Endothelial cell of umbilical vein (primary cell): ENCODE measurements at regions not wholly inside any gene's neighbourhood (a gene's known extent, or its start where the extent isn't known, plus 50 kb on each side); places are given as distances from the start of the nearest gene placed in this dataset.

Experiments used
- BruUV-seq: library from RNA; stranded (reverse); fragments of 400-500 nt; replicated peaks from 2 replicates; lab custom pipeline; 2021; lab: Mats Ljungman, UMichigan
- CTCF ChIA-PET: fragments of 300-600, 350-600 bp; sonication (Branson Sonifier 250); formaldehyde crosslinking; loops from one replicate; lab custom pipeline; 2021; ENCODE audit warnings: antibody characterized with exemption, inconsistent platforms; lab: Charles Lee
- POLR2A ChIA-PET: fragments of 300-600, 350-600 bp; sonication (Branson Sonifier 250); formaldehyde crosslinking; loops from one replicate; lab custom pipeline; 2021; ENCODE audit warnings: antibody characterized with exemption, inconsistent platforms; lab: Charles Lee
- DNase-seq: peaks from one replicate; pipeline ENCODE4 v3.0.0-alpha.2; 2011; ENCODE audit warnings: low read depth, low spot score
- FAIRE-seq: peaks from 2 replicates; lab custom pipeline; 2011; peaks lifted over from hg19 to GRCh38; lab: Jason Lieb, UNC
- H2AFZ ChIP-seq: 2 replicates; pipeline ENCODE4 v1.6.0; 2012; ENCODE audit warnings: low read depth, low read length, control low read depth, inconsistent platforms
- H3K27ac ChIP-seq: 2 replicates; pipeline ENCODE4 v1.5.1; 2011; ENCODE audit warnings: low read depth, mild to moderate bottlenecking, control low read depth, low read length, moderate library complexity; ENCODE audit not compliant: insufficient read depth
- H3K27me3 ChIP-seq, 2 experiments: 2 replicates each; pipeline versions ENCODE4 v1.6.0 to v1.6.1; 2011; ENCODE audit warnings: low read length in 2 of 2, mixed read lengths in 1 of 2; ENCODE audit not compliant: control insufficient read depth in 2 of 2, insufficient read depth in 2 of 2
- H3K36me3 ChIP-seq, 2 experiments: 2 replicates in 1 of 2; 3 replicates in 1 of 2; pipeline ENCODE4 v1.5.1; 2011; ENCODE audit warnings: low read length in 2 of 2, mild to moderate bottlenecking in 1 of 2, moderate library complexity in 1 of 2; ENCODE audit not compliant: control insufficient read depth in 2 of 2, insufficient read depth in 2 of 2; ENCODE audit errors: extremely low read depth in 1 of 2
- H3K4me1 ChIP-seq: 3 replicates; pipeline ENCODE4 v1.5.1; 2011; ENCODE audit warnings: mild to moderate bottlenecking, low read length; ENCODE audit not compliant: control insufficient read depth, insufficient read depth; ENCODE audit errors: extremely low read depth
- H3K4me2 ChIP-seq: 2 replicates; pipeline ENCODE4 v1.6.1; 2011; ENCODE audit warnings: low read length, control low read depth, mixed read lengths; ENCODE audit not compliant: insufficient read depth
- H3K4me3 ChIP-seq, 3 experiments: fragments of 200-600 bp in 1 of 3; sonication (generic), shearing (Covaris generic) in 1 of 3; replicated peaks in 1 of 3; 2 replicates each; pipeline ENCODE4 v1.5.1; 2011 to 2016; ENCODE audit warnings: control low read depth in 3 of 3, low read length in 3 of 3, mild to moderate bottlenecking in 2 of 3, inconsistent platforms in 1 of 3, low read depth in 1 of 3, moderate library complexity in 1 of 3; ENCODE audit not compliant: insufficient read depth in 1 of 3
- H3K79me2 ChIP-seq: 2 replicates; pipeline ENCODE4 v1.6.0; 2012; ENCODE audit warnings: low read length, inconsistent platforms; ENCODE audit not compliant: control insufficient read depth, insufficient read depth
- H3K9ac ChIP-seq: replicated peaks from 2 replicates; pipeline ENCODE3; 2011; ENCODE audit warnings: low read length, control low read depth; ENCODE audit not compliant: insufficient read depth; ENCODE audit errors: extremely low read depth
- H3K9me1 ChIP-seq: replicated peaks from 3 replicates; pipeline ENCODE4 v1.6.0; 2011; ENCODE audit warnings: mild to moderate bottlenecking, low read length; ENCODE audit not compliant: control insufficient read depth, insufficient read depth; ENCODE audit errors: extremely low read depth
- H3K9me3 ChIP-seq: replicated peaks from 2 replicates; pipeline ENCODE4 v1.5.1; 2012; ENCODE audit warnings: low read length, inconsistent platforms; ENCODE audit not compliant: control insufficient read depth, insufficient read depth
- H4K20me1 ChIP-seq: replicated peaks from 2 replicates; pipeline ENCODE3; 2011; ENCODE audit warnings: mild to moderate bottlenecking, low read length; ENCODE audit not compliant: control insufficient read depth, insufficient read depth; ENCODE audit errors: extremely low read depth
- CTCF ChIP-seq, 2 donors: IDR thresholded peaks; 1 replicate in 1 of 2; 2 replicates in 1 of 2; pipeline ENCODE4 v1.5.1; 2011; ENCODE audit warnings: low read length in 2 of 2, mild to moderate bottlenecking in 2 of 2, moderate library complexity in 2 of 2, control low read depth in 1 of 2, inconsistent platforms in 1 of 2, low read depth in 1 of 2; ENCODE audit not compliant: insufficient read depth in 1 of 2; ENCODE audit errors: extremely low read depth in 1 of 2
- EZH2 ChIP-seq: IDR thresholded peaks from 2 replicates; pipeline ENCODE4 v1.6.1; 2012; ENCODE audit warnings: borderline replicate concordance, low read depth, mild to moderate bottlenecking, moderate library complexity, low read length, inconsistent platforms; ENCODE audit not compliant: severe bottlenecking
- FOS ChIP-seq: IDR thresholded peaks from 2 replicates; pipeline ENCODE4 v1.6.1; 2011; ENCODE audit warnings: mild to moderate bottlenecking, low read length, moderate library complexity, borderline replicate concordance; ENCODE audit not compliant: insufficient read depth
- GATA2 ChIP-seq: IDR thresholded peaks from 2 replicates; pipeline ENCODE4 v1.7.0; 2011; ENCODE audit warnings: low read depth, mild to moderate bottlenecking, moderate library complexity, mixed read lengths, low read length; ENCODE audit not compliant: insufficient read length, insufficient read depth
- MAX ChIP-seq: IDR thresholded peaks from 2 replicates; pipeline ENCODE4 v1.6.1; 2011; ENCODE audit not compliant: insufficient read depth, insufficient read length
- POLR2A ChIP-seq: IDR thresholded peaks from 2 replicates; pipeline ENCODE4 v1.6.1; 2012; ENCODE audit warnings: low read depth, mild to moderate bottlenecking, control low read depth, low read length
- POLR2AphosphoS5 ChIP-seq: IDR thresholded peaks from 2 replicates; pipeline ENCODE4 v1.6.1; 2012; ENCODE audit warnings: low read depth, mild to moderate bottlenecking, control low read depth, low read length, moderate library complexity; ENCODE audit not compliant: insufficient read depth
- dilution Hi-C: fragments of 300-500 bp; cut with MboI; formaldehyde crosslinking; loops from one replicate; pipeline ENCODE4 v1.15.0; 2019; ENCODE audit warnings: low sequenced_read_pairs; ENCODE audit not compliant: extremely low pct_ligation_motif_present
- intact Hi-C: fragments of 100-400 bp; cut with micrococcal nuclease; formaldehyde crosslinking; loops from one replicate; pipeline ENCODE4 v1.10.0; 2022

- BruUV-seq, result no TSS peak
- intact Hi-C loops (no loop called here), dilution Hi-C loops (no loop called here)
- CTCF ChIA-PET, result no interaction called here
- Histone ChIP-seq H3K27me3 (no peaks in the 10 kb centered on the region), H3K4me2 (no peak overlapping the region), H3K9me3 (peaks cover 5% of the 10 kb centered on the region), H3K4me3 (no peak overlapping the region), H3K4me1 (no peaks in the 10 kb centered on the region), H3K9me1 (no peaks in the 10 kb centered on the region), H3K79me2 (no peaks in the 10 kb centered on the region), H2AFZ (no peak overlapping the region), H4K20me1 (no peaks in the 10 kb centered on the region), H3K27ac (no peak overlapping the region), H3K36me3 (no peaks in the 10 kb centered on the region), H3K9ac (no peak overlapping the region)
- no peak for TF ChIP-seq MAX
- no peak for TF ChIP-seq GATA2
- TF ChIP-seq POLR2A, result no peak
- TF ChIP-seq EZH2, result no peak
- TF ChIP-seq CTCF (IDR thresholded peaks at IDR 0.05; ENCODE audit: extremely low read depth in 1 of 2, insufficient read depth in 1 of 2, low read depth in 1 of 2, low read length in 2 of 2), result no peak
- no peak for TF ChIP-seq POLR2AphosphoS5
- no peak for TF ChIP-seq FOS
- FAIRE-seq (no peak), DNase-seq (no peak)
- POLR2A ChIA-PET, result no interaction called here
Measured at GRCh38 chr4:181822005-181822375, 421.2 kb upstream of the TENM3 start.
